T-helper 1 cell treated with Interleukin-12 subunit alpha and Interleukin-12 subunit beta and Interleukin-4 antibody, amounts not matched to agents 30 ng/mL and 1 ng/mL, for 36 hours (primary cell): ENCODE measurements at regions not wholly inside any gene's neighbourhood (a gene's known extent, or its start where the extent isn't known, plus 50 kb on each side); places are given as distances from the start of the nearest gene placed in this dataset.
"Not testable (repeated sequence)": the region's sequence is repeated elsewhere in the genome, so short reads cannot be mapped to it uniquely, and the experiment has no call there.

Source experiments
- intact Hi-C: fragments of 100-400 bp; cut with micrococcal nuclease; formaldehyde crosslinking; loops from one replicate; pipeline ENCODE4 v1.15.1; 2024

GRCh38 chr6:163895162-163895561, 480.6 kb downstream of the QKI start:
- intact Hi-C loops, result no loop called here

- intact Hi-C loops, result no loop called here
Measured at GRCh38 chr6:163893609-163894189, 479.2 kb downstream of the QKI start.

- intact Hi-C loops, result no loop called here
Measured at GRCh38 chr6:163892824-163893561, 478.5 kb downstream of the QKI start.

- intact Hi-C loops, result no loop called here
Measured at GRCh38 chr6:163889904-163890514, 475.5 kb downstream of the QKI start.

GRCh38 chr6:163888030-163888819, 473.7 kb downstream of the QKI start:
- intact Hi-C loops, result no loop called here

- intact Hi-C loops, result no loop called here
Measured at GRCh38 chr6:163886428-163886827, 471.9 kb downstream of the QKI start.

- intact Hi-C loops, result no loop called here
Measured at GRCh38 chr6:163883984-163884383, 469.5 kb downstream of the QKI start.

GRCh38 chr6:163878698-163879097, 464.2 kb downstream of the QKI start:
- intact Hi-C loops, result no loop called here

GRCh38 chr6:163877877-163878639, 463.5 kb downstream of the QKI start:
- intact Hi-C loops, result no loop called here

GRCh38 chr6:163876391-163876790, 461.9 kb downstream of the QKI start:
- intact Hi-C loops, result no loop called here

- intact Hi-C loops, result no loop called here
Measured at GRCh38 chr6:163874784-163875183, 460.3 kb downstream of the QKI start.

GRCh38 chr6:163872335-163872734, 457.8 kb downstream of the QKI start:
- intact Hi-C loops, result no loop called here

GRCh38 chr6:163871616-163872015, 457.1 kb downstream of the QKI start:
- intact Hi-C loops, result no loop called here

GRCh38 chr6:163867518-163868292, 453.2 kb downstream of the QKI start:
- intact Hi-C loops, result no loop called here

- intact Hi-C loops, result no loop called here
Measured at GRCh38 chr6:163866192-163866591, 451.7 kb downstream of the QKI start.

GRCh38 chr6:163863565-163863964, 449.0 kb downstream of the QKI start:
- intact Hi-C loops, result no loop called here

GRCh38 chr6:163862701-163863100, 448.2 kb downstream of the QKI start:
- intact Hi-C loops, result no loop called here

GRCh38 chr6:163861627-163862026, 447.1 kb downstream of the QKI start:
- intact Hi-C loops, result no loop called here

- intact Hi-C loops, result no loop called here
Measured at GRCh38 chr6:163860287-163861081, 446.0 kb downstream of the QKI start.

- intact Hi-C loops, result not testable (repeated sequence)
Measured at GRCh38 chr6:163858870-163859269, 444.4 kb downstream of the QKI start.
